SU-DHL-6 (cell line): ENCODE measurements at regions not wholly inside any gene's neighbourhood (a gene's known extent, or its start where the extent isn't known, plus 50 kb on each side); places are given as distances from the start of the nearest gene placed in this dataset.

Experiments used
- EZH2phosphoT487 ChIP-seq: fragments of 200-600 bp; sonication (generic), shearing (Covaris generic); conservative IDR thresholded peaks from 2 replicates; pipeline ENCODE4 v1.6.1; 2018; ENCODE audit warnings: mild to moderate bottlenecking, antibody characterized with exemption, low read length, moderate library complexity, mixed read lengths
- TF ChIP-seq, protein P1 (sequence below): fragments of 200-600 bp; sonication (generic); IDR thresholded peaks from one replicate; pipeline ENCODE4 v1.5.1; 2017; ENCODE audit warnings: antibody characterized with exemption, mild to moderate bottlenecking, low read length, moderate library complexity; ENCODE audit not compliant: insufficient read depth, poor library complexity, severe bottlenecking

DNA sequence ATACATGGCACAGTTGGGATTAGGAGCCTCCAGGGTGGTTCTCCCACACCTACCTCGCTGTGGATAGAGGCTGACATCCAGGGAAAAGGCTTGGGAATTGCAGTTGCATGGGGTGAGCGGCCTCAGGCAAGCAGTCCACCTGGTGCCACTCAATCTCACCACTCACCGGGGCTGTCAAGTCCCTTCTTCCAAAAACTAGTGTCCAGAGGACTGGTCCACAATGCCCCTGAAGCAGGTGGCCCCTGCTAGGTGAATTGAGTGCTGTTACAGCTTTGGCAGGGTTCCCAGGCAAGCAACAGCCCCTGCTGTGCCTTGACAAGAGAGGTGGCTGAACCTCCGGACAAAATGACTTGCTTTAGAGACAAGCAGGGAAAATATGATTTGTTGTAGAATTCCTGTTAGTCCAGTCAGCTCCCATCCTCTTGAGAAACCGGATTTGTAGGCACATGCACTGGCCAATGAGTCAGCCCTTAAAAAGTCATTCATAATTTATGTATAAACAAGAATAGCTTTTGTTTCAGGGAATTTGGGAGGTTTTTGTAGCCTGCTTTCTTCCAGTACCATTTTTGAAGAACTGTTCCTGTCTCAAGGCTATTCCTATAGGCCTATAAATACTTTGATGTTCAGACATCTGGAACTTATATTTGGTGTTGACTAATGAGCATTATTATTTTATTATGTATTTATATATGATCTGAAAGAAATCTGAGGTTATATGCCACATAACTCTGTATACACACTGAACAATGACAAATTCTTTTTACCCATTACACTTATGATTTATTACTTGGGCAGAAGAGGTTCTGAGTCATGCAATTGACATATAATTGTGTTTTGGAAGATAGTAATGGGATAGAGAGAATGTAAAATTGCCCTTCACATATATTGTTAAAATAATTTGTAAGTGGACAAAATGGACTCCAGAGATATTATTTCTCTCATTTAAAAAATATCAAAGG, 411.1 kb downstream of the ACTL7B start:
- TF ChIP-seq, protein P1, sequence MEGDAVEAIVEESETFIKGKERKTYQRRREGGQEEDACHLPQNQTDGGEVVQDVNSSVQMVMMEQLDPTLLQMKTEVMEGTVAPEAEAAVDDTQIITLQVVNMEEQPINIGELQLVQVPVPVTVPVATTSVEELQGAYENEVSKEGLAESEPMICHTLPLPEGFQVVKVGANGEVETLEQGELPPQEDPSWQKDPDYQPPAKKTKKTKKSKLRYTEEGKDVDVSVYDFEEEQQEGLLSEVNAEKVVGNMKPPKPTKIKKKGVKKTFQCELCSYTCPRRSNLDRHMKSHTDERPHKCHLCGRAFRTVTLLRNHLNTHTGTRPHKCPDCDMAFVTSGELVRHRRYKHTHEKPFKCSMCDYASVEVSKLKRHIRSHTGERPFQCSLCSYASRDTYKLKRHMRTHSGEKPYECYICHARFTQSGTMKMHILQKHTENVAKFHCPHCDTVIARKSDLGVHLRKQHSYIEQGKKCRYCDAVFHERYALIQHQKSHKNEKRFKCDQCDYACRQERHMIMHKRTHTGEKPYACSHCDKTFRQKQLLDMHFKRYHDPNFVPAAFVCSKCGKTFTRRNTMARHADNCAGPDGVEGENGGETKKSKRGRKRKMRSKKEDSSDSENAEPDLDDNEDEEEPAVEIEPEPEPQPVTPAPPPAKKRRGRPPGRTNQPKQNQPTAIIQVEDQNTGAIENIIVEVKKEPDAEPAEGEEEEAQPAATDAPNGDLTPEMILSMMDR, result no peak
- TF ChIP-seq EZH2phosphoT487, result no peak
